ENCODE measurements at regions not wholly inside any gene's neighbourhood (a gene's known extent, or its start where the extent isn't known, plus 50 kb on each side); places are given as distances from the start of the nearest gene placed in this dataset.

DNA sequence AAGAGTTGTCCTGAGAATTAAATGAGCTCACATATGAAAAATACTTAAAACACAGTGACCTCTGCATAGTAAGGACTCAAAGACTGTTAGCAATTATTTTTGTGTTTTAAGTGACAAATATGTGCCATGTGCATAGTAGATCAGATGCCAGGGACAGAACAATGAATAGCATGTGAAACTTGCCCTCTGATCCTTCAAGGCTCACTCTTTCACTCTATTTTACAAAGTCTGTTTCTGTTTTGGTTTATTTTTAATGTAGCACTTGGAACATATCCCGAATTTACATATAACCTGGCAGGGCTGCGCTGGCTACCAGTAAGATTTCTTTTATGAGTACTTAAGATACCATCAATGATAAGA, 135.5 kb upstream of the TNFAIP3 start:
- no peak for TF ChIP-seq TCF4 (CRISPR knock-in tag; IDR thresholded peaks at IDR 0.05; ENCODE audit: borderline replicate concordance)
- no peak for TF ChIP-seq ESRRG (CRISPR knock-in tag; IDR thresholded peaks at IDR 0.05)
- TF ChIP-seq ZFP30 (CRISPR knock-in tag; IDR thresholded peaks at IDR 0.05): no peak
- TF ChIP-seq CREB5 (CRISPR knock-in tag; IDR thresholded peaks at IDR 0.05; ENCODE audit: low read depth): no peak
- TF ChIP-seq ARNTL (CRISPR knock-in tag; IDR thresholded peaks at IDR 0.05; ENCODE audit: borderline replicate concordance, low read depth): no peak
- TF ChIP-seq ZFP3 (CRISPR knock-in tag; IDR thresholded peaks at IDR 0.05): no peak
- no peak for TF ChIP-seq PATZ1 (CRISPR knock-in tag; IDR thresholded peaks at IDR 0.05; ENCODE audit: borderline replicate concordance)
- no peak for TF ChIP-seq ISL1 (CRISPR knock-in tag; IDR thresholded peaks at IDR 0.05)
- TF ChIP-seq ZNF8 (CRISPR knock-in tag; IDR thresholded peaks at IDR 0.05): no peak
- TF ChIP-seq ZNF70 (CRISPR knock-in tag; IDR thresholded peaks at IDR 0.05): no peak
- TF ChIP-seq CSRNP3 (CRISPR knock-in tag; IDR thresholded peaks at IDR 0.05): no peak
- no peak for TF ChIP-seq SNAI2 (CRISPR knock-in tag; IDR thresholded peaks at IDR 0.05)
